K562 (cell line): ENCODE measurements at regions not wholly inside any gene's neighbourhood (a gene's known extent, or its start where the extent isn't known, plus 50 kb on each side); places are given as distances from the start of the nearest gene placed in this dataset.

Experiments used
- ATAC-seq: fragments of 200-7000 bp; cut with Tn5 transposase; 3 replicates; pipeline ENCODE4 v1.9.1; 2020; ENCODE audit warnings: moderate library complexity
- BruUV-seq: library from RNA; stranded (reverse); fragments of 400-500 nt; replicated peaks from 2 replicates; lab custom pipeline; 2021; lab: Mats Ljungman, UMichigan
- CTCF ChIA-PET: fragments of 300-600 bp; formaldehyde crosslinking; extraction: SDS; loops from one replicate; lab custom pipeline; 2021; ENCODE audit warnings: low intra/inter-chr PET ratio; lab: Yijun Ruan, JAX
- POLR2A ChIA-PET: fragments of 300-600, 350-650 bp; sonication (Branson Sonifier 250); formaldehyde crosslinking; extraction: SDS; loops from one replicate; lab custom pipeline; 2021; ENCODE audit warnings: antibody characterized with exemption, inconsistent platforms; lab: Yijun Ruan, JAX
- DNase-seq, 4 experiments: peaks; one replicate each; pipeline versions ENCODE4 v3.0.0 to v3.0.0-alpha.2; 2011 to 2018; ENCODE audit warnings: low spot score in 3 of 4, mixed read lengths in 3 of 4; ENCODE audit errors: extremely low read depth in 1 of 4
- FAIRE-seq: peaks from 2 replicates; lab custom pipeline; 2011; peaks lifted over from hg19 to GRCh38; lab: Jason Lieb, UNC
- H2AFZ ChIP-seq: 2 replicates; pipeline ENCODE4 v1.6.0; 2011; ENCODE audit warnings: low read depth, low read length, control low read depth, inconsistent platforms
- H3K27ac ChIP-seq: fragments of 200-600 bp; 3 replicates; pipeline ENCODE4 v1.8.0; 2011; ENCODE audit warnings: low read depth, mild to moderate bottlenecking, control low read depth, inconsistent platforms, low read length, moderate library complexity, mixed read lengths; ENCODE audit errors: extremely low read depth
- H3K27me3 ChIP-seq, 2 experiments: fragments of 300-600 bp in 1 of 2; 2 replicates in 1 of 2; 3 replicates in 1 of 2; pipeline versions ENCODE4 v1.6.0 to v1.8.0; 2011; ENCODE audit warnings: inconsistent platforms in 2 of 2, low read length in 2 of 2, mild to moderate bottlenecking in 1 of 2, mixed read lengths in 1 of 2, moderate library complexity in 1 of 2; ENCODE audit not compliant: control insufficient read depth in 2 of 2, insufficient read depth in 2 of 2
- H3K36me3 ChIP-seq: fragments of 300-600 bp; 3 replicates; pipeline ENCODE4 v1.8.0; 2011; ENCODE audit warnings: mild to moderate bottlenecking, low read length, inconsistent platforms; ENCODE audit not compliant: control insufficient read depth, insufficient read depth
- H3K4me1 ChIP-seq, 2 experiments: fragments of 200-600 bp in 1 of 2; replicated peaks in 1 of 2; 2 replicates in 1 of 2; 3 replicates in 1 of 2; pipeline versions ENCODE4 v1.5.1 to v1.8.0; 2011; ENCODE audit warnings: inconsistent platforms in 2 of 2, low read length in 2 of 2, mild to moderate bottlenecking in 1 of 2, mixed read lengths in 1 of 2, moderate library complexity in 1 of 2; ENCODE audit not compliant: control insufficient read depth in 2 of 2, insufficient read depth in 2 of 2
- H3K4me2 ChIP-seq: 2 replicates; pipeline ENCODE4 v1.6.1; 2011; ENCODE audit warnings: low read length, control low read depth, inconsistent platforms, mixed read lengths; ENCODE audit not compliant: insufficient read depth
- H3K4me3 ChIP-seq: fragments of 200-600 bp; sonication (generic), shearing (Covaris generic); 2 replicates; pipeline ENCODE4 v1.5.1; 2016; ENCODE audit warnings: control low read depth, inconsistent platforms
- H3K79me2 ChIP-seq: fragments of 200-600 bp; 3 replicates; pipeline ENCODE4 v1.8.0; 2011; ENCODE audit warnings: low read length, inconsistent platforms; ENCODE audit not compliant: control insufficient read depth, insufficient read depth
- H3K9ac ChIP-seq, 2 experiments: 2 replicates each; pipeline versions ENCODE4 v1.6.0 to v1.6.1; 2011; ENCODE audit warnings: low read depth in 2 of 2, low read length in 2 of 2, control low read depth in 1 of 2, inconsistent platforms in 1 of 2, mild to moderate bottlenecking in 1 of 2, mixed read lengths in 1 of 2; ENCODE audit not compliant: insufficient read depth in 1 of 2
- H3K9me1 ChIP-seq: one replicate; pipeline ENCODE4 v1.6.0; 2011; ENCODE audit warnings: inconsistent platforms, mild to moderate bottlenecking, low read length, moderate library complexity; ENCODE audit not compliant: control insufficient read depth, insufficient read depth
- H3K9me3 ChIP-seq: replicated peaks from 2 replicates; pipeline ENCODE4 v1.5.1; 2011; ENCODE audit warnings: low read depth, low read length, inconsistent platforms; ENCODE audit not compliant: control insufficient read depth, insufficient read depth
- H4K20me1 ChIP-seq: replicated peaks from 2 replicates; pipeline ENCODE4 v1.6.1; 2011; ENCODE audit warnings: low read length, inconsistent platforms, mixed read lengths; ENCODE audit not compliant: control insufficient read depth, insufficient read depth
- DACH1 ChIP-seq: fragments of 450-650 bp; IDR thresholded peaks from 2 replicates; pipeline ENCODE4 v1.6.1; 2018; ENCODE audit not compliant: partially characterized antibody
- FOXJ3 ChIP-seq: sonication (generic); formaldehyde crosslinking; IDR thresholded peaks from 2 replicates; pipeline ENCODE4 v1.4.0; 2020; ENCODE audit warnings: mild to moderate bottlenecking, missing genetic modification reagents
- GTF2A2 ChIP-seq: IDR thresholded peaks from 2 replicates; pipeline ENCODE4 v1.6.1; 2016; ENCODE audit warnings: mild to moderate bottlenecking, missing genetic modification characterization, missing compliant biosample characterization
- KLF6 ChIP-seq: fragments of 250-450 bp; sonication (Bioruptor Pico); IDR thresholded peaks from 2 replicates; pipeline ENCODE4 v1.4.0; 2020; ENCODE audit warnings: mild to moderate bottlenecking, moderate library complexity, borderline replicate concordance
- MGA ChIP-seq: fragments of 450-650 bp; IDR thresholded peaks from 2 replicates; pipeline ENCODE4 v1.6.1; 2016; ENCODE audit warnings: mild to moderate bottlenecking, moderate library complexity
- NEUROD1 ChIP-seq: fragments of 150-350 bp; IDR thresholded peaks from 2 replicates; pipeline ENCODE4 v1.6.1; 2014; ENCODE audit warnings: borderline replicate concordance, low read length, low read depth; ENCODE audit not compliant: partially characterized antibody
- PCBP2 ChIP-seq: fragments of 200-400 bp; formaldehyde crosslinking; IDR thresholded peaks from 2 replicates; pipeline ENCODE4 v1.6.1; 2018; ENCODE audit warnings: low read length, low read depth, mild to moderate bottlenecking, moderate library complexity; ENCODE audit not compliant: poor library complexity, severe bottlenecking
- PML ChIP-seq: IDR thresholded peaks from 2 replicates; pipeline ENCODE4 v1.6.1; 2012; ENCODE audit warnings: low read length, inconsistent platforms
- POLR2A ChIP-seq: fragments of 450-650 bp; conservative IDR thresholded peaks from 2 replicates; pipeline ENCODE4 v1.6.1; 2016
- PRPF4 ChIP-seq: fragments of 200-400 bp; formaldehyde crosslinking; IDR thresholded peaks from one replicate; pipeline ENCODE4 v1.6.1; 2017; ENCODE audit warnings: low read length, low read depth, mild to moderate bottlenecking; ENCODE audit not compliant: insufficient read depth, poor library complexity, severe bottlenecking
- SMAD4 ChIP-seq: fragments of 250-450 bp; sonication (Bioruptor Pico); conservative IDR thresholded peaks from 2 replicates; pipeline ENCODE4 v1.8.0; 2021; ENCODE audit warnings: inconsistent platforms, mild to moderate bottlenecking, moderate library complexity
- SMC3 ChIP-seq: conservative IDR thresholded peaks from 2 replicates; pipeline ENCODE4 v1.6.1; 2011; ENCODE audit warnings: low read depth, low read length, improper control_type of control experiment; ENCODE audit not compliant: insufficient read depth
- SNIP1 ChIP-seq: fragments of 450-650 bp; IDR thresholded peaks from 2 replicates; pipeline ENCODE4 v1.7.1; 2017; ENCODE audit warnings: low read depth, mild to moderate bottlenecking
- SRSF3 ChIP-seq: fragments of 200-400 bp; formaldehyde crosslinking; IDR thresholded peaks from 2 replicates; pipeline ENCODE4 v1.6.1; 2016; ENCODE audit warnings: mild to moderate bottlenecking, low read length, moderate library complexity; ENCODE audit not compliant: insufficient read depth
- whole genome bisulfite sequencing: fragments of 100-300 bp; shearing (Covaris generic); methylation state at CpG from one replicate; pipeline ENCODE4 v1.1.6; 2016; ENCODE audit warnings: low coverage, mixed read lengths; ENCODE audit not compliant: insufficient coverage; ENCODE audit errors: missing lambda C conversion rate; 5-methylcytosine and 5-hydroxymethylcytosine counted together
- in situ Hi-C: fragments of 300-500 bp; cut with MboI; formaldehyde crosslinking; loops from 4 replicates; pipeline ENCODE4 v1.15.0; 2018; ENCODE audit warnings: inconsistent platforms, mixed read lengths
- intact Hi-C: fragments of 100-400 bp; cut with micrococcal nuclease; formaldehyde crosslinking; loops from 2 replicates; pipeline ENCODE4 v1.14.2; 2022

GRCh38 chr15:47582233-47582632 is 135.1 kb upstream of the SEMA6D start:
- 0% methylated on average over 4 of the region's 4 CpGs for WGBS
- ATAC-seq (no peak), DNase-seq (no peak), FAIRE-seq (no peak)
- H3K9me3 ChIP-seq = 0 out of 2 replicates have a peak, but pooled peaks cover 2% of the 10 kb centered on the region
- no peaks in the 10 kb centered on the region for H3K9me1 ChIP-seq
- in situ Hi-C loops (no loop called here), intact Hi-C loops (no loop called here)
- H3K4me1 ChIP-seq = no peaks in the 10 kb centered on the region
- no peak overlapping the region for H3K9ac ChIP-seq
- H3K79me2 ChIP-seq = no peaks in the 10 kb centered on the region
- H3K27ac ChIP-seq = no peak overlapping the region
- ChIA-PET CTCF (no interaction called here), POLR2A (no interaction called here)
- H3K36me3 ChIP-seq = no peaks in the 10 kb centered on the region
- no peaks in the 10 kb centered on the region for H4K20me1 ChIP-seq
- H3K4me2 ChIP-seq = no peak overlapping the region
- H3K27me3 ChIP-seq = no peaks in the 10 kb centered on the region
- no TSS peak for BruUV-seq
- H3K4me3 ChIP-seq = no peak overlapping the region
- H2AFZ ChIP-seq = no peak overlapping the region
- TF ChIP-seq PRPF4 = no peak
- TF ChIP-seq DACH1 = no peak
- TF ChIP-seq MGA = no peak
- no peak for TF ChIP-seq PCBP2
- TF ChIP-seq PML = no peak
- TF ChIP-seq FOXJ3 (CRISPR knock-in tag) = no peak
- no peak for TF ChIP-seq SMC3
- TF ChIP-seq NEUROD1 = no peak
- no peak for TF ChIP-seq SMAD4
- no peak for TF ChIP-seq POLR2A
- TF ChIP-seq GTF2A2 (tag) = no peak
- TF ChIP-seq SNIP1 = no peak
- TF ChIP-seq KLF6 (CRISPR knock-in tag) = no peak
- no peak for TF ChIP-seq SRSF3
